K562 (cell line): ENCODE measurements at regions not wholly inside any gene's neighbourhood (a gene's known extent, or its start where the extent isn't known, plus 50 kb on each side); places are given as distances from the start of the nearest gene placed in this dataset.

Experiments
- ATAC-seq: fragments of 200-7000 bp; cut with Tn5 transposase; 3 replicates; pipeline ENCODE4 v1.9.1; 2020; ENCODE audit warnings: moderate library complexity
- BruUV-seq: library from RNA; stranded (reverse); fragments of 400-500 nt; replicated peaks from 2 replicates; lab custom pipeline; 2021; lab: Mats Ljungman, UMichigan
- CTCF ChIA-PET: fragments of 300-600 bp; formaldehyde crosslinking; extraction: SDS; loops from one replicate; lab custom pipeline; 2021; ENCODE audit warnings: low intra/inter-chr PET ratio; lab: Yijun Ruan, JAX
- POLR2A ChIA-PET: fragments of 300-600, 350-650 bp; sonication (Branson Sonifier 250); formaldehyde crosslinking; extraction: SDS; loops from one replicate; lab custom pipeline; 2021; ENCODE audit warnings: antibody characterized with exemption, inconsistent platforms; lab: Yijun Ruan, JAX
- DNase-seq, 4 experiments: peaks; one replicate each; pipeline versions ENCODE4 v3.0.0 to v3.0.0-alpha.2; 2011 to 2018; ENCODE audit warnings: low spot score in 3 of 4, mixed read lengths in 3 of 4; ENCODE audit errors: extremely low read depth in 1 of 4
- FAIRE-seq: peaks from 2 replicates; lab custom pipeline; 2011; peaks lifted over from hg19 to GRCh38; lab: Jason Lieb, UNC
- H2AFZ ChIP-seq: 2 replicates; pipeline ENCODE4 v1.6.0; 2011; ENCODE audit warnings: low read depth, low read length, control low read depth, inconsistent platforms
- H3K27ac ChIP-seq: fragments of 200-600 bp; 3 replicates; pipeline ENCODE4 v1.8.0; 2011; ENCODE audit warnings: low read depth, mild to moderate bottlenecking, control low read depth, inconsistent platforms, low read length, moderate library complexity, mixed read lengths; ENCODE audit errors: extremely low read depth
- H3K27me3 ChIP-seq, 2 experiments: fragments of 300-600 bp in 1 of 2; 2 replicates in 1 of 2; 3 replicates in 1 of 2; pipeline versions ENCODE4 v1.6.0 to v1.8.0; 2011; ENCODE audit warnings: inconsistent platforms in 2 of 2, low read length in 2 of 2, mild to moderate bottlenecking in 1 of 2, mixed read lengths in 1 of 2, moderate library complexity in 1 of 2; ENCODE audit not compliant: control insufficient read depth in 2 of 2, insufficient read depth in 2 of 2
- H3K36me3 ChIP-seq: fragments of 300-600 bp; 3 replicates; pipeline ENCODE4 v1.8.0; 2011; ENCODE audit warnings: mild to moderate bottlenecking, low read length, inconsistent platforms; ENCODE audit not compliant: control insufficient read depth, insufficient read depth
- H3K4me1 ChIP-seq, 2 experiments: fragments of 200-600 bp in 1 of 2; replicated peaks in 1 of 2; 2 replicates in 1 of 2; 3 replicates in 1 of 2; pipeline versions ENCODE4 v1.5.1 to v1.8.0; 2011; ENCODE audit warnings: inconsistent platforms in 2 of 2, low read length in 2 of 2, mild to moderate bottlenecking in 1 of 2, mixed read lengths in 1 of 2, moderate library complexity in 1 of 2; ENCODE audit not compliant: control insufficient read depth in 2 of 2, insufficient read depth in 2 of 2
- H3K4me2 ChIP-seq: 2 replicates; pipeline ENCODE4 v1.6.1; 2011; ENCODE audit warnings: low read length, control low read depth, inconsistent platforms, mixed read lengths; ENCODE audit not compliant: insufficient read depth
- H3K4me3 ChIP-seq: fragments of 200-600 bp; sonication (generic), shearing (Covaris generic); 2 replicates; pipeline ENCODE4 v1.5.1; 2016; ENCODE audit warnings: control low read depth, inconsistent platforms
- H3K79me2 ChIP-seq: fragments of 200-600 bp; 3 replicates; pipeline ENCODE4 v1.8.0; 2011; ENCODE audit warnings: low read length, inconsistent platforms; ENCODE audit not compliant: control insufficient read depth, insufficient read depth
- H3K9ac ChIP-seq, 2 experiments: 2 replicates each; pipeline versions ENCODE4 v1.6.0 to v1.6.1; 2011; ENCODE audit warnings: low read depth in 2 of 2, low read length in 2 of 2, control low read depth in 1 of 2, inconsistent platforms in 1 of 2, mild to moderate bottlenecking in 1 of 2, mixed read lengths in 1 of 2; ENCODE audit not compliant: insufficient read depth in 1 of 2
- H3K9me1 ChIP-seq: one replicate; pipeline ENCODE4 v1.6.0; 2011; ENCODE audit warnings: inconsistent platforms, mild to moderate bottlenecking, low read length, moderate library complexity; ENCODE audit not compliant: control insufficient read depth, insufficient read depth
- H3K9me3 ChIP-seq: replicated peaks from 2 replicates; pipeline ENCODE4 v1.5.1; 2011; ENCODE audit warnings: low read depth, low read length, inconsistent platforms; ENCODE audit not compliant: control insufficient read depth, insufficient read depth
- H4K20me1 ChIP-seq: replicated peaks from 2 replicates; pipeline ENCODE4 v1.6.1; 2011; ENCODE audit warnings: low read length, inconsistent platforms, mixed read lengths; ENCODE audit not compliant: control insufficient read depth, insufficient read depth
- E2F5 ChIP-seq: sonication (generic); formaldehyde crosslinking; IDR thresholded peaks from 2 replicates; pipeline ENCODE4 v1.8.0; 2022; ENCODE audit warnings: mild to moderate bottlenecking, missing genetic modification reagents
- FOXK1 ChIP-seq: sonication (generic); formaldehyde crosslinking; IDR thresholded peaks from 2 replicates; pipeline ENCODE4 v1.8.0; 2022; ENCODE audit warnings: missing genetic modification reagents, mild to moderate bottlenecking, borderline replicate concordance
- MCM7 ChIP-seq, 2 experiments: fragments of 450-650 bp; IDR thresholded peaks; 2 replicates each; pipeline ENCODE4 v1.6.1; 2016 to 2018
- MXI1 ChIP-seq: IDR thresholded peaks from 2 replicates; pipeline ENCODE4 v1.6.1; 2011; ENCODE audit warnings: low read depth, mild to moderate bottlenecking, improper control_type of control experiment, low read length
- POLR3G ChIP-seq: IDR thresholded peaks from 2 replicates; pipeline ENCODE4 v1.6.1; 2011; ENCODE audit not compliant: insufficient read length, insufficient replicate concordance; ENCODE audit errors: extremely low read depth
- TOE1 ChIP-seq, 2 experiments: fragments of 450-650 bp in 1 of 2; sonication (generic) in 1 of 2; formaldehyde crosslinking in 1 of 2; IDR thresholded peaks; 2 replicates each; pipeline versions ENCODE4 v1.7.1 to v1.8.0; 2016 to 2022; ENCODE audit warnings: borderline replicate concordance in 2 of 2, mild to moderate bottlenecking in 2 of 2, antibody characterized with exemption in 1 of 2, inconsistent platforms in 1 of 2, low read depth in 1 of 2, missing genetic modification reagents in 1 of 2, moderate library complexity in 1 of 2
- ZC3H11A ChIP-seq: IDR thresholded peaks from 2 replicates; pipeline ENCODE4 v1.6.1; 2012; ENCODE audit warnings: low read depth, low read length, improper control_type of control experiment
- ZNF23 ChIP-seq: fragments of 250-450 bp; sonication (Bioruptor Pico); IDR thresholded peaks from 2 replicates; pipeline ENCODE4 v1.4.0; 2020; ENCODE audit warnings: mild to moderate bottlenecking
- ZNF263 ChIP-seq: sonication (generic); formaldehyde crosslinking; IDR thresholded peaks from 2 replicates; pipeline ENCODE4 v1.8.0; 2022; ENCODE audit warnings: mild to moderate bottlenecking, missing genetic modification reagents, borderline replicate concordance
- ZNF445 ChIP-seq: fragments of 250-450 bp; sonication (Bioruptor Pico); IDR thresholded peaks from 2 replicates; pipeline ENCODE4 v1.4.0; 2020; ENCODE audit warnings: low read depth, mild to moderate bottlenecking, moderate library complexity
- ZNF668 ChIP-seq: fragments of 250-450 bp; sonication (Bioruptor Pico); IDR thresholded peaks from 2 replicates; pipeline ENCODE4 v1.8.0; 2022; ENCODE audit warnings: mild to moderate bottlenecking, inconsistent platforms
- ZNF764 ChIP-seq: fragments of 250-450 bp; sonication (Bioruptor Pico); IDR thresholded peaks from 2 replicates; pipeline ENCODE4 v1.4.0; 2020; ENCODE audit warnings: low read depth, mild to moderate bottlenecking, moderate library complexity
- in situ Hi-C: fragments of 300-500 bp; cut with MboI; formaldehyde crosslinking; loops from 4 replicates; pipeline ENCODE4 v1.15.0; 2018; ENCODE audit warnings: inconsistent platforms, mixed read lengths
- intact Hi-C: fragments of 100-400 bp; cut with micrococcal nuclease; formaldehyde crosslinking; loops from 2 replicates; pipeline ENCODE4 v1.14.2; 2022

DNA sequence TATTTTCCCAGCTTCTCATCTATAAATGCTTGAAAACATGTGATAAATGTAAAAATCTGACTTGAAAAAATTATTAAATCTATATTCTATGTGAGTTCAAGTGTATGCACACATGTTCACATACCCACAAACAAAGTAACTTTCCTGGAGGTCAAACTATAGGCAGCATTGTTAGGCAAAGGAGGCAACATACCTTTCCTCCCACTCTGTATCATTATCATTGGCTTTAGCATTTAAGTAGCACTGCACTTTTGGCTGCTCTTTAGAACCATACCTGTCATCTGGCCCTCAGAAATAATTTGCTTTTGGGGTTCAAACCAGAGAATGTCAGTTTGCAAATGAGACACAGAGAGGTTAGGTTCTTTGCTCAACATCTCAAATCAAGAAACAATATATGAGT is 102.4 kb upstream of the CCDC196 start:
- no peaks in the 10 kb centered on the region for H3K9me1 ChIP-seq
- intact Hi-C loops, result no loop called here
- no peak overlapping the region for H2AFZ ChIP-seq
- H3K27me3 ChIP-seq, result no peaks in the 10 kb centered on the region
- H3K9me3 ChIP-seq, result no peaks in the 10 kb centered on the region
- ChIA-PET CTCF (no interaction called here), POLR2A (no interaction called here)
- no peak overlapping the region for H3K9ac ChIP-seq
- no peaks in the 10 kb centered on the region for H3K36me3 ChIP-seq
- no peak for DNase-seq
- no TSS peak for BruUV-seq
- TF ChIP-seq ZC3H11A (no peak), E2F5 (CRISPR knock-in tag) (no peak), ZNF263 (CRISPR knock-in tag) (no peak), ZNF764 (CRISPR knock-in tag) (no peak), FOXK1 (no peak), MXI1 (no peak), ZNF445 (no peak), POLR3G (no peak), ZNF668 (CRISPR knock-in tag) (no peak), TOE1 (IDR thresholded peaks at IDR 0.05; ENCODE audit: borderline replicate concordance) (no peak), TOE1 (CRISPR knock-in tag; IDR thresholded peaks at IDR 0.05; ENCODE audit: borderline replicate concordance, low read depth) (no peak), ZNF23 (CRISPR knock-in tag) (no peak), MCM7 (IDR thresholded peaks at IDR 0.05) (no peak)
- in situ Hi-C loops, result no loop called here
- no peak for FAIRE-seq
- no peaks in the 10 kb centered on the region for H3K79me2 ChIP-seq
- H3K4me1 ChIP-seq, result no peaks in the 10 kb centered on the region
- no peaks in the 10 kb centered on the region for H4K20me1 ChIP-seq
- no peak overlapping the region for H3K27ac ChIP-seq
- H3K4me3 ChIP-seq, result no peak overlapping the region
- ATAC-seq, result no peak
- H3K4me2 ChIP-seq, result no peak overlapping the region
